Stimulated activated CD8-positive, alpha-beta memory T cell treated with anti-CD3 and anti-CD28 coated beads, Interleukin-4, amount 100 ng/mL, for 4 hours (primary cell): ENCODE measurements at regions not wholly inside any gene's neighbourhood (a gene's known extent, or its start where the extent isn't known, plus 50 kb on each side); places are given as distances from the start of the nearest gene placed in this dataset.

ENCODE experiments used
- DNase-seq, 2 donors: peaks; one replicate each; pipeline ENCODE4 v3.0.0-alpha.2; 2020; ENCODE audit warnings: low read depth in 2 of 2, low spot score in 1 of 2

DNA sequence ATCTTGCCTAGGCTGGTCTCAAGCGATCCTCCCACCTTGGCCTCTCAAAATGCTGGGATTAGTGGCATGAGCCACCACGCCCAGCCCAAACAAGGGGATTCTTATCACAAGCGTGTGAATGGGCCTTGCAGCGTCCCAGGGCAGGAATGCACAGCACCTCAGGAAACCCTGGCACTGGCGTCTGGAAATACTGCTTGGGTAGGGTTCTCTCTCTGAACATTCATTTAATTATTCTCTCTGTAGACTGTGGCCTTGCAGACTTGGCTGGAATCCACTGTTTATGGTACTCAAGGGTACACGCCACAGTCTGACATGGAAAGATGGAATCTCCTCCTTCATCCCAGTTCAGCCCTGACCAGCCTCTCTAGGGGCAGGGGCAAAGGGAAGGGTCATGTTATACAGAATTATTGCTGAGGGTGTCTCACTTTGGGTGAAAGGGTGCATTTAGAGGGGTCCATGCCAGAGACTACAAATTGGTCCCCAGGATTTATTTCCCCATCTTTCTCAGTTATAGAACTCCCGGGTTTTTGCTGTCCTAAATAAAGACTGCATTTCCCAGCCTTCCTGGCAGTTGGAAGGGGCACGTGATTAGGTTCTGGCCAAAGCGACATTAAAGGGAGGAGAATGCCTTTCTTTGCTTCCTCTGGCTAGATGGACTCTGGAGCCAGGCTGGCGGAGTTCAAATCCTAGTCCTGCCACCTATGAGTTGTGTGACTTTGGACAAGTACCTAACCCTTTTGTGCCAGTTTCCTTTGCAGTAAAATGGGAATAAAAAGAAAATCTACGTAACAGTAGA lies 147.2 kb upstream of the HAAO start:
- DNase-seq = no peak

GRCh38 chr2:42938671-42939370 lies 146.4 kb upstream of the HAAO start:
- no peak for DNase-seq

DNA sequence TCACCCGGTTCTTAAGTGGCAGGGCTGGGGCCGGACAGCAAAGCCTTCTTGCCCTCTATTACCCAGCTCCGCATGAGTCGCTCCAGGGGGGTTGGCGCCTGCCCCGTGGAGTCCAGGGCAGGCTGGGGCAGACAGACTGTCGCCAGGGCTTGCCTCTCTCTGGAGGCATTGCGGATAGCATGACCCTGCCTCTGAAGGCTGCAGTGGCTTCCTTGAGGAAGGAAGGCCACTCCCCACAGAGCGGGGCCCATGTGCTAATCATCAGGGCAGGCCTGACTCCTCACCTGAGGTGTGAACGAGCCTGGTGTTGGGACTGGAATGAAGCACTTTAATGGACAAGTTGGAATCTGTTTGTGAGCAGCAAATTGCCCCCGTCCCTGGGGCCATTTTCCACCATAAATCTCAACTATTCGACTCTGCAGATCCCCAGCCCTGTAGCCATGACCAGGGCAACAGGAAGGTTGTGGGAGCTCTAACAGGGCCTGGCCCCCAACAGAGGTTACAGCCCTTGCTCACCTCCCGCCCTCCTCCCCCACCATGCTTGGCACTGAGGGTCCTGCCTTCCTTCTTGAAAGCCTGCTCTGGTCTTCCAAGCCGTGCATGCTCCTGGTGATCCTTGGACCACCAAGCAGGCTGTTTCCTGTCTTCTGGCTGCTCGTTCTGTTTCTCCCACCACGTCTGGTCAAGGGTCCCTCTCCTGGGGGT lies 144.9 kb upstream of the HAAO start:
- no peak for DNase-seq

GRCh38 chr2:42935692-42936671 lies 143.6 kb upstream of the HAAO start:
- no peak for DNase-seq

DNA sequence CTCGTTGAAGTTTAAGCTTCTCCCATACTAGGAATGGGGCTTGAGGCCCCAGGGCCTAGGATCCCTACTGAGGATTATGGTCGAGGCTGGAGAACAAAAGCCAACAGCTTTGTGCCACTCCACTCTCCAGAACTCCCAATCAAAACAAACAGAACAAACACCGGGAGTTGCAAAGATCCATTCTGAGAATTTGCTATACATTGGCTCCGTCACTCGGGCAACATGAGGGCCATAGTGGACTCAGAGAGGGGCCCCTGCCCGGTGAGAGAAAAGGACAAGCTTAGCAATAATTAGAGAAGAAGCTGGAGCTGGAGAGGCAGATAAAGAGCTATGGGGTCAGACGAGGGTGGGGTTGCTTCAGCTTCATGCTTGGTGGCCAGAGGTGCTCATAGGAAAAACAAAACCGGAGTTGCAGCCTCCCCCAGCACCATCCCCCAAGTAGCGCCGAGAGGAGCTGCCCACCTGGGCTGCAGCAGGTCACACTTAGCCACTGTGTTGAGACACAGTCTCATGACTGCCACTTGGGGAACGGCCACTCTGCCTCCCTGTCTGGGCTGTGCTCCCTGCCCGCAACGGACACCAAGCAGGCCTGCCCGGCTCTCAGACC lies 142.3 kb upstream of the HAAO start:
- DNase-seq = no peak

DNA sequence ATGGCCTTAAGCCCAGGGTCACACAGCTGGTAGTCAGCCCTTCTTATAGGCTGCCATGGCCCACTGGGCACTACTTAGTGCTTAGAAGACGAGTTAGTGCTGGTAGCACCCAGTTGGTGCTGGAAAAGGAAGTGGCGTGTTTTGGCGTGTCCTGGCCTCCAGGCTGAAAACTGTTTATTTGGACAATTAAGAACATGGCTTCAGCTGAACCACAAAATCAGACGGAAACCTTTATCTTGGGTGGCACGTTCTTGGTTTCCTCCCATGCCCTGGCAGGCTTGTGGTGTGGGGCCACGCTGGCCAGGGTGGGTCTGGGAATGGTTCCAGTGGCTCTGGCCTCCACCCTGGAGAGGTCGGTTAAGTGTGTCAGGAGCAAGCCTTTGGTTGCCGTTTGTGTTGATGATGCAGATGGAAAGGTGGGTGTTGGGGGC lies 141.5 kb upstream of the HAAO start:
- no peak for DNase-seq

DNA sequence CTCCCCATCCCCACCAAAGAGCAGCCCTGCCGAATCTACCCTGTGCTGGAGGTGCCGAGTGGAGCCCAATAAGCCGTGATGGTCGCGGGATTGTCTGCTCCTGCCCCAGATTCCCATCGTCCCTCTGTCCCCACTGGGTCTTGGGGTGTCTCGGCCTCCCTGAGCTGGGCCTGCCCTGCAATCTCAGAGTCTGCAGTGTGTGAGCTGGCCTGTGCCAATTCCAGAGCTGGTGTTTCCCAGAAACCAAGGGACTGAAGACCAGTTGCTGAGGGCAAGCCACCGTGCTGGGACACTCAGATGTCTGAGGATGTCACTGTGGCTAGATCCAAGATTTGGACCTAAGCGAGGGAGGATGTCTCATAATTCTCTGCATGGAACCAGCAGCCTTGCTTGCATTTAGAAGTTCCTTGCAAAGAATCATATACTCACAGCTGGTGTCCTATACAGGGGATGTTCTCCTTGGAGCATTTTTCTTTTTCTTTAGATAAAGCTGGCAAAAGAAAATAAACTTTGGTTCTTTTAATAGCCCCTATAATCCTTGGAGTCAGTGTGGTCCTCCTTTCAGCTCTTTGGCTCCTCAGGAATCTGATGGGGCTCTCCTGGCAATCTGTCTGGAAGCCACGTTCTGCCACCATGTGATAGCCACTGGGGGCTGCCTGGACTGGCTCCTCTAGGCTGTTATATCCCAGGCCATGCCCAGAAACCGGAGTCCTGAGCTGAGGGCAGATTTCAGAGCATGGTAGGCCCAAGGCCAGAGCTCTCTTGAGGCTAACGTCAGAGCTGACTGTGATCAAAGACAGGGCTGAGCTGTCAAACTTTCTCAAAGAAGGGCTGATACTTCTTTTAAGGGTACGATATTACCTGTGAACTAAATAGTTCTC lies 140.1 kb upstream of the HAAO start:
- no peak for DNase-seq

- no peak for DNase-seq
Observed at GRCh38 chr2:42931818-42932195, 139.4 kb upstream of the HAAO start.

- DNase-seq = no peak
Observed at GRCh38 chr2:42931146-42931817, 138.9 kb upstream of the HAAO start.

- no peak for DNase-seq
Observed at GRCh38 chr2:42930025-42930581, 137.7 kb upstream of the HAAO start.

- DNase-seq = no peak
Observed at GRCh38 chr2:42929546-42930024, 137.2 kb upstream of the HAAO start.

GRCh38 chr2:42928692-42929545 lies 136.5 kb upstream of the HAAO start:
- DNase-seq = no peak

DNA sequence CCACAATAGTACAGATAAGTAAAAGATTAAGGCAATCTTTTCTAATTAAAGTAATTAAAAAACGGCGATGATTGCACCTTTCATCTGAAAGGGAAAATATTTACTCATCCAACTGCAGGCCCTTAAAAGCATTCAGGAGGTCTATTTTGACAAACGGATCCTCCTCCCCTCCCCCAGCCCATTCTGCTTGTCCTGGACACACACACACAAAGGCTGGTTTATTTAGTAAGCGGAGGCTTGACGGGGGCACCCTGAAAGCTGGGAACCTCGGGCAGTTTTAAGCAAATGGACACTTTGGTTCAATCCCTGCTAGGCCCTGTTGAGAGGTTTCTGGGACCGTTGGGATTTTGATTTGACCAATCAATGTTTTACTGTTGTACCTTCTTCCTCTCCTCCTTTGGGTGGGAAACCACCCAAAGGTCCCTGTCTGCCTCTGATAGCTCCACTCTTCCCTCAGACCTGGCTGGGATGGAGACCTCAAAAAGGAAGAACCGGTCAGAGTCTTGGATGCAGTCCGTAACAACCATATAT lies 135.8 kb upstream of the HAAO start:
- DNase-seq = no peak

DNA sequence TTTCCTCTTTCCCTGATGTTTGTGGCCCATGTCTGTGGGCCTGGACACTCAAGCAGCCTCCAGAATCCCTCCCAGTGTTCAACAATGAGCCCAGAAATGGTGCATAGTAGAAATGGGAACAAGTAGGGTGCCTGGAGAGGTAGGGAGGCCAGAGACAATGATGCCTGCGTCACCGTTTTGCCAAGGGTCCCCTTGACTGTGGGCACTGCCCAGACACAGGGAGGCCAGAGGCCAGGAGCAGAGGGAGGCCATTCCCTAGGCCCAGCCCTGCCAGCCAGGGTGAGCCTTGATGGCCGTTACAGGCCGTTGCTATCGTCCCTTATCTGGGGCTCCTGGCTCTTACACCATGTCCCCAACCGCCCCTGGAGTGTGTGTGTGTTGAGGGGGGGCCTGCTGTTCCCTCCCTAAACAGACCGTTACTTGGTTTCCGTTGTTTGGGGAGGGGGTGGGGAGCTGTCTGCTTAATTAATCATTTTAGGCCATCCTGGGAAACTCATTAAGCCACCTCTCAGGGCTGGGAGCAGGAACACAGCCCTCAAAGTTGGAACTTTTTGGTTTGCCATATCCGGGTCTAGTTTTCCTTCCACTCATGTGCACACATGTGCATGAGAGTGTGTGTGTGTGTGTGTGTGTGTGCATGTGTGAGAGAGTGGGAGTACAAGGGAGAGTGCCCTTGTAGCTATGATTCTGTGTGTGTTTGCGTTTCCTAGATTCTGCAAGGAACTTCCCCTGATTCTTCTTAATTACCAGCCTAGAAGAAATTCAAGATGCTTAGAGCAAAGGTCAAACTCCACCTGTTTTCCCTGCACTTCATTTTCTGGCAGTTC lies 135.2 kb upstream of the HAAO start:
- no peak for DNase-seq

- DNase-seq = no peak
Observed at GRCh38 chr2:42926434-42927333, 134.3 kb upstream of the HAAO start.
